SK-N-SH treated with all-trans-retinoic acid at 6 μM for 48 hours (cell line): ENCODE measurements at regions not wholly inside any gene's neighbourhood (a gene's known extent, or its start where the extent isn't known, plus 50 kb on each side); places are given as distances from the start of the nearest gene placed in this dataset.

Experiments
- ESRRG ChIP-seq: fragments of 250-450 bp; sonication (Bioruptor Pico); IDR thresholded peaks from 2 replicates; pipeline ENCODE4 v1.6.1; 2021; ENCODE audit warnings: mild to moderate bottlenecking
- ISL1 ChIP-seq: fragments of 250-450 bp; sonication (Bioruptor Pico); IDR thresholded peaks from 2 replicates; pipeline ENCODE4 v2.1.2; 2022; ENCODE audit warnings: mild to moderate bottlenecking, moderate library complexity
- PATZ1 ChIP-seq: fragments of 250-450 bp; sonication (Bioruptor Pico); IDR thresholded peaks from 2 replicates; pipeline ENCODE4 v1.8.0; 2020; ENCODE audit warnings: mild to moderate bottlenecking, moderate library complexity, borderline replicate concordance
- PPARA ChIP-seq: fragments of 250-450 bp; sonication (Bioruptor Pico); IDR thresholded peaks from 2 replicates; pipeline ENCODE4 v1.5.0; 2020; ENCODE audit warnings: mild to moderate bottlenecking, borderline replicate concordance
- RARB ChIP-seq: fragments of 250-450 bp; sonication (Bioruptor Pico); IDR thresholded peaks from 2 replicates; pipeline ENCODE4 v1.8.0; 2021; ENCODE audit warnings: mild to moderate bottlenecking, moderate library complexity
- TCF4 ChIP-seq: fragments of 250-450 bp; sonication (Bioruptor Pico); IDR thresholded peaks from 2 replicates; pipeline ENCODE4 v1.8.0; 2021; ENCODE audit warnings: mild to moderate bottlenecking, moderate library complexity, borderline replicate concordance
- TSHZ2 ChIP-seq: fragments of 250-450 bp; sonication (Bioruptor Pico); IDR thresholded peaks from 2 replicates; pipeline ENCODE4 v1.5.0; 2020; ENCODE audit warnings: mild to moderate bottlenecking, moderate library complexity
- ZC3H10 ChIP-seq: fragments of 250-450 bp; sonication (Bioruptor Pico); IDR thresholded peaks from 2 replicates; pipeline ENCODE4 v1.5.1; 2021; ENCODE audit warnings: mild to moderate bottlenecking, moderate library complexity
- ZFP30 ChIP-seq: fragments of 450-650 bp; formaldehyde crosslinking; IDR thresholded peaks from 2 replicates; pipeline ENCODE4 v1.5.0; 2022; ENCODE audit warnings: mild to moderate bottlenecking, moderate library complexity
- TF ChIP-seq, protein P1 (sequence below): fragments of 250-450 bp; sonication (Bioruptor Pico); IDR thresholded peaks from 2 replicates; pipeline ENCODE4 v1.8.0; 2021; ENCODE audit warnings: low read depth, mild to moderate bottlenecking, moderate library complexity, borderline replicate concordance
- TF ChIP-seq, protein P2 (sequence below): fragments of 250-450 bp; sonication (Bioruptor Pico); IDR thresholded peaks from 2 replicates; pipeline ENCODE4 v1.5.1; 2020; ENCODE audit warnings: low read depth, mild to moderate bottlenecking, moderate library complexity

GRCh38 chr9:113805486-113806132 is 70.5 kb upstream of the ZNF618 start:
- no peak for TF ChIP-seq RARB (CRISPR knock-in tag)
- TF ChIP-seq PPARA (CRISPR knock-in tag): no peak
- TF ChIP-seq, protein P1, sequence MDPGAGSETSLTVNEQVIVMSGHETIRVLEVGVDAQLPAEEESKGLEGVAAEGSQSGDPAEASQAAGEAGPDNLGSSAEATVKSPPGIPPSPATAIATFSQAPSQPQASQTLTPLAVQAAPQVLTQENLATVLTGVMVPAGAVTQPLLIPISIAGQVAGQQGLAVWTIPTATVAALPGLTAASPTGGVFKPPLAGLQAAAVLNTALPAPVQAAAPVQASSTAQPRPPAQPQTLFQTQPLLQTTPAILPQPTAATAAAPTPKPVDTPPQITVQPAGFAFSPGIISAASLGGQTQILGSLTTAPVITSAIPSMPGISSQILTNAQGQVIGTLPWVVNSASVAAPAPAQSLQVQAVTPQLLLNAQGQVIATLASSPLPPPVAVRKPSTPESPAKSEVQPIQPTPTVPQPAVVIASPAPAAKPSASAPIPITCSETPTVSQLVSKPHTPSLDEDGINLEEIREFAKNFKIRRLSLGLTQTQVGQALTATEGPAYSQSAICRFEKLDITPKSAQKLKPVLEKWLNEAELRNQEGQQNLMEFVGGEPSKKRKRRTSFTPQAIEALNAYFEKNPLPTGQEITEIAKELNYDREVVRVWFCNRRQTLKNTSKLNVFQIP (CRISPR knock-in tag): no peak
- TF ChIP-seq TCF4: no peak
- no peak for TF ChIP-seq ZFP30
- no peak for TF ChIP-seq TSHZ2 (CRISPR knock-in tag)
- no peak for TF ChIP-seq PATZ1 (CRISPR knock-in tag)
- TF ChIP-seq ISL1 (CRISPR knock-in tag): no peak
- no peak for TF ChIP-seq ESRRG
- TF ChIP-seq, protein P2, sequence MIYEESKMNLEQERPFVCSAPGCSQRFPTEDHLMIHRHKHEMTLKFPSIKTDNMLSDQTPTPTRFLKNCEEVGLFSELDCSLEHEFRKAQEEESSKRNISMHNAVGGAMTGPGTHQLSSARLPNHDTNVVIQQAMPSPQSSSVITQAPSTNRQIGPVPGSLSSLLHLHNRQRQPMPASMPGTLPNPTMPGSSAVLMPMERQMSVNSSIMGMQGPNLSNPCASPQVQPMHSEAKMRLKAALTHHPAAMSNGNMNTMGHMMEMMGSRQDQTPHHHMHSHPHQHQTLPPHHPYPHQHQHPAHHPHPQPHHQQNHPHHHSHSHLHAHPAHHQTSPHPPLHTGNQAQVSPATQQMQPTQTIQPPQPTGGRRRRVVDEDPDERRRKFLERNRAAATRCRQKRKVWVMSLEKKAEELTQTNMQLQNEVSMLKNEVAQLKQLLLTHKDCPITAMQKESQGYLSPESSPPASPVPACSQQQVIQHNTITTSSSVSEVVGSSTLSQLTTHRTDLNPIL (CRISPR knock-in tag): no peak
- TF ChIP-seq ZC3H10 (CRISPR knock-in tag): no peak
